HG02885 (cell line): ENCODE measurements at regions not wholly inside any gene's neighbourhood (a gene's known extent, or its start where the extent isn't known, plus 50 kb on each side); places are given as distances from the start of the nearest gene placed in this dataset.

Source experiments
- ATAC-seq: cut with Tn5 transposase; IDR thresholded peaks from one replicate; pipeline ENCODE4 v1.9.1; 2021; ENCODE audit warnings: mild to moderate bottlenecking; ENCODE audit not compliant: unreplicated experiment, poor library complexity

GRCh38 chr7:131221061-131221460 lies 106.6 kb upstream of the MKLN1 start:
- no peak for ATAC-seq

DNA sequence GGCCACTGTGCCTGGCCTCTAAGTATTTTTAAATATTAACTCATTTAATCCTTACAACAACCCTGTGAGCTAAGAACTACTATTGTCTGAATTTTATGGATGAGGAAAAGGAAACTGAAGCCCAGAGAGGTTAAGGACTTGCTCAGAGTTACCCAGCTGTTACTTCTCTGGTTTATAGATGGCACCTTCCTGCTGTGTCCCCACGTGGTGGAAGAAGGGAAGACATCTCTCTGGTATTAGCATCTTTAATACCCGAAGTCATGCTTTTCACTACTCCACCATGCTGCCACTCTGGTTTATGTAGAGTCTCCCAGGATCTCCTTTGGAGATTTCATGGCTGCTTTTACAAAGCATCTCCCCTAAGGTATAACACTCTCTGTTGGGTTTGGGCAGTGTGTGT lies 105.5 kb upstream of the MKLN1 start:
- ATAC-seq = no peak

DNA sequence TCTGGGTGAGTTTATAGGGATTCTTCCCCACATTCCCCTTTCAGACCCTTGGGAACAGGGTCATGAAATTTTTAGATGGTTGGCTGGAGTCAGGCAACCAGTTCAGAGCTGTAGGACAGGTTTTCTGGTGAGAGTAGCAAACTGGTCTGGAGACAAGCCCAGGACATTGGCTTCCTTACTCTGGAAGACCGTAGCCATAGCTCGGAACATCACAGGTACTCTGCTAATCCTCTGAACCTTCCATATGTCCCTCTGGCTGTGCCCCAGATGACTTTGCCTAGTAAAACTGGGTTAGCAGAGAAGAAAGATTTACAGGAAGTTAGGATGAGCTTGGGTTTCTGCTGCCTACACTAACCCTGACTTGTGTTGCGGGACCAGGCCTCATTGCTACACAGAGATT lies 104.5 kb upstream of the MKLN1 start:
- ATAC-seq = no peak

DNA sequence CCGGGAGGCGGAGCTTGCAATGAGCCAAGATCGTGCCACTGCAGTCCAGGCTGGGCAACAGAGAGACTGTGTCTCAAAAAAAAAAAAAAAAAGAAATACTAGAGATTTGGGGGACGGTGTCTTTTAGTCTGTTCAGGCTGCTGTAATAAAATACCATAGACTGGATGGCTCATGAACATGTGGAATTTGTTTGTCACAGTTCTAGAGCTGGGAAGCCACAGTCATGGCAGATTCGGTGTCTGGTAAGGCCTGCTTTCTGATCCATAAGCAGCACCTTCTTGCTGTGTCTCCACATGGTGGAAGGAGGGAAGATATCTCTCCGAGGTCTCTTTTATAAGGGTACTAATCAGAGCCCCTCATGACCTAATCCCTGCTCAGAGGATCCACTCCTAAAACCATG lies 102.7 kb upstream of the MKLN1 start:
- no peak for ATAC-seq

- no peak for ATAC-seq
These were observed 101.8 kb upstream of the MKLN1 start for GRCh38 chr7:131225619-131226513.

- ATAC-seq = no peak
These were observed 101.2 kb upstream of the MKLN1 start for GRCh38 chr7:131226514-131226865.

GRCh38 chr7:131231381-131232220 lies 96.1 kb upstream of the MKLN1 start:
- ATAC-seq = peak; percentile 88

- ATAC-seq = no peak
These were observed 94.9 kb upstream of the MKLN1 start for GRCh38 chr7:131232768-131233167.

DNA sequence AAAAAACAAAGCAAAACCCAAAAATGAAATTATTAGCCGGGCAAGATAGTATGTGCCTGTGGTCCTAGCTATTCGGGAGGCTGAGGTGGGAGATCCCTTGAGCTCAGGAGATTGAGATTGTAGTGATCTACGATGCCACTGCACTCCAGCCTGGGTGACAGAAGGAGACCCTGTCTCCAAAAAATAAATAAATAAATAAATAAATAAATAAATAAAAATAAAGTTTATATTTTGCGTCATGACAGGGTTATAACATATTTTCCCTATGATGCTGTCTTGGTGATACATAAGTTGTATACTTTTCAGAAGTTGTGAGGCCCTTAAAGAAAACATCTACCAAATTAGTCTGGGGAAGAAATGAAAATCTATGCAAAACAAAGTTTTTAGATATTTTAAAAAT lies 94.5 kb upstream of the MKLN1 start:
- no peak for ATAC-seq

- ATAC-seq = no peak
These were observed 92.8 kb upstream of the MKLN1 start for GRCh38 chr7:131234719-131235488.

DNA sequence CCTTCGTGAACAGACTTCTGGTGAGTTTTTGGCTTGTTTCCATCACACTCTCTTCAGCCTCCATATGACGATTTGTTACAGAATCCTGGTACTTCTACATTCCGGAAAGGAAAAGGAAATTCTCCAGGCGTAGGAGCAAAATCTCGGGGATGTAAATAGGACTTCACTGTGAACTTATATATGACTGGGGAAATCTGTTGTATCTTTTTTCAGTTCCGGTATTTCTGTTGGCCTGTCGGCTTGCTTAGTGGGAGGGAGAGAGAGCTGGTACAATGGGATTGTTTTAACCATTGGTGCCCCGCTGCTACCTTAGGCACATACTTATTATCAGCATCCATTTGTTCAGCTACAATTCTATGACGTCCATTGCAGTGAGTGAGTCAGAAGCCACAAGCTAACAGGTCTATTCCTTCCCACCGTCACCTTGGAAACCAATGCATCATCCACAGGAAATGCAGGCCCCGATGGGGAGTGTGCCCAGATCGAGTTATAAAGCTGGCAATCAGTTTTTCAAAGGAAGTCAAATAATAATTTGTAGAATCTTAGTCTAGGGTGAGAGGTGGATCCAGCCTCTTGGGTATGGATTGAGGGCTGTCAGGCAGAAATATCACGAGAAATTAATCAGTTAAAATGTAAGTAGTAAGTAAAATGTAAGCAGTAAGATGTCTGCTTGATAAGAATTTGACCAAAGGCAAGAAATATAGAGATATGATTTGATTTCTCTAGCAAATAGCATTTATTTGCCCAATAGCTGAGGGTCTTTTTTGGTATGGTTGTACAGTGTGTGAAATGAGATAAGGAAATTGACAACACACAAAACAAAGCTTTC lies 92.0 kb upstream of the MKLN1 start:
- no peak for ATAC-seq

GRCh38 chr7:131236318-131236672 lies 91.4 kb upstream of the MKLN1 start:
- ATAC-seq = no peak

- no peak for ATAC-seq
These were observed 89.2 kb upstream of the MKLN1 start for GRCh38 chr7:131238347-131238931.

GRCh38 chr7:131241386-131241785 lies 86.3 kb upstream of the MKLN1 start:
- ATAC-seq = no peak

DNA sequence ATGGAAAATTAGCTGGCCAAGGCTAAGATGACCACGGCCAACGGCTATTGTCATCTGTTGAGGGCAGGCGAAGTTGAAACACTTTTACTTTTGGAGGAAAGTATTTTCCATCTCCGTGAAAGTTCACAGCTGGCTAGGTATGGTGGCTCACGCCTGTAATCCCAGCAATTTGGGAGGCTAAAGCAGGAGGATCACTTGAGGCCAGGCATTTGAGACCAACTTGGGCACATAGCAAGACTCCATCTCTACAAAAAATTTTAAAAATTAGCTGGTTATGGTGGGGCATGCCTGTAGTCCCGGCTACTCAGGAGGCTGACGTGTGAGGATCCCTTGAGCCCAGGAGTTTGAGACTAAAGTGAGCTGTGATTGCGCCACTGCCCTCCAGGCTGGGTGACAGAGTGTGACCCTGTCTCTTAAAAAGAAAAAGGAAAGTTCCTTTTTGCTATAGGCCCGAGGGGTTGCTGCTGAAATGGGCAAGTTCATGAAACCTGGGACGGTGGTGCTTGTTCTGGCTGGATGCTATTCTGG lies 85.5 kb upstream of the MKLN1 start:
- ATAC-seq = no peak

DNA sequence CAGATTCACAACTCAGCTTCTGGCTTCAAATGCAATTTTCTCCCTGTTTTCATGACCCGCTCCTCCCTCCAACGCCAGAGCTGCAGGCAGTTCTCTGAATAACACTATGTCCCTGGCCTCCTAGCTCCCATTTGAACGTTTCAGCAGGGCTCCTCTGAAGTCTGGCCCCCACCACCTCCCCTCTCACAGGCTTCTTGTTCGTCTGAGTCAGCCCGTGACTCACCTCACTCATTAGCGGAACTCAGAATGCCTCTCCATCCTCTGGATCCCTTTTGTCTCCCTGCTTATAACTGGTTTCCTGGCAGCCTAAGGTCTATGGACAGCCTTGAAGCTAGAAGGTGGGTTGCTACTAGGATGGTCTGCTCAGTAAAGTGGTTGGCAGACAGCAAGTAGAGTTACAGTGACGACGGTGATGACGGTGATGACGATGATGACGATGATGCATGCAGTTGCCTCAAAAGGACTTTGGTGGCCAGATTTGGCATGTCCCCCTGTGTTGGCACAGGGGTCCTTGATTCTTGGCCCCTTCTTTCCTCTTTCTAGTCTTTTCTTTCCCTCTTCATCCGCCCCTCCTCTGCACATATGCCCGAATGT lies 83.3 kb upstream of the MKLN1 start:
- ATAC-seq = no peak

DNA sequence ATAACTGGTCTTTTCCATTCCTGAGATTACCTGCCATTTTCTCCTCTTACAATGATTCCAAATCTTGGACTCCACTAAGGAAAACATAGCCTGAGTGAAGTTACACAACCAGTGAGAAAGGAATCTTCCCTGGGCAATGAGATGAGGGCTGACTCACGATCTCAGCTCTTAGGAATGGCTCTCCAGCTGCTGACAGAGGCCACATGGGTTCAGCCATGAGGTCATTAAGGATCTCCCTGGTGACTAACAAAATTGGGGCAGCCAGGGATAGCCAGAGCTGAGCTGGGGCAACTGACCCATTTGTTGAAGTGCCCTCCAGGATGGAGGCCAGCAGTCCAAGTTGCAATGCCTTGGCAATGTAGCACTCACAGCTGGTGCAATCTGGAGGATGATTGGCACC lies 78.7 kb upstream of the MKLN1 start:
- ATAC-seq = no peak

DNA sequence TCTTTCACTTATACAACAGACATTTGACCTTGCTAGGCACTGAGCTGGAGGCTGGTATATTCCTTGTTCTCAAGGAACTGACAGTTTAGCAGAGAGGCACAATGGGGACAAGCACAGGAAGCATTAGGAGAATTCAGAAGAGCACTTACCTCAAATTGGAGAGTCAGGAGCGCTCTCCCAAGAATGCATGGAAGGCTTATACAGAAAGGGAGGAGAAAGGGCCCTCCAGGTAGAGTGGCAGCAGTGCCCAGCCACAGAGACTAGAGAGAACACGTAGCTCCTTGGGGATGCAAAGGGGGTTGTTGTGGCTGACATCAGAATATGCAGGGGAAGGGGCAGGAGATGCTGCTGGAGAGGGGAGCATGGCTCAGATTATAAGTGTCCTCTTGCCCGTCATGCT lies 78.2 kb upstream of the MKLN1 start:
- no peak for ATAC-seq

DNA sequence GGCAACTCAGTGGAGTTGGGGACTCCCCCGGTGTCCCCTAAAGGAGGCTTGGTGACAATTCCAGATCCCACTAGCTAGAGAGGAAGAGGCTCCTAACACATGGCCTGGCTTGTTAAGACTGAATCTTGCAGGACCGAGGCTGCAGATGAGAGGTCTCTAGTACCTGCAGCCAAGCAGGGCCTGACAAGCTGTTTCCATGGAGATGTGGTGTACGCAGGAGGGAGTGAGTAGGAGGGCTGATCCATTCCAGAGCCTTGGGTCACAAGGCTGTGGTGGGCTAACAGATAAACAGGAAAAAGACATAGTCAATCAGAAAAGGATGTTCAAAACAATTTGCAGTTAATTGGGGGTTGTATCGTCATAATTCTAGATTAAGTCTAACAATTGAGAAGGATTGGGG lies 77.3 kb upstream of the MKLN1 start:
- no peak for ATAC-seq
